GM12878 (cell line): ENCODE measurements at regions not wholly inside any gene's neighbourhood (a gene's known extent, or its start where the extent isn't known, plus 50 kb on each side); places are given as distances from the start of the nearest gene placed in this dataset.

Experiments used
- ATAC-seq: fragments of 200-7000 bp; cut with Tn5 transposase; 3 replicates; pipeline ENCODE4 v1.9.1; 2020; ENCODE audit warnings: mild to moderate bottlenecking, moderate library complexity
- BruUV-seq: library from RNA; stranded (reverse); fragments of 400-500 nt; replicated peaks from 2 replicates; lab custom pipeline; 2021; lab: Mats Ljungman, UMichigan
- CTCF ChIA-PET: fragments of 300-600 bp; sonication (Branson Sonifier 250); formaldehyde crosslinking; extraction: SDS; loops from one replicate; lab custom pipeline; 2021; ENCODE audit warnings: inconsistent platforms; lab: Yijun Ruan, JAX
- POLR2A ChIA-PET: fragments of 350-600 bp; formaldehyde crosslinking; extraction: SDS; loops from one replicate; lab custom pipeline; 2021; ENCODE audit warnings: inconsistent platforms; lab: Charles Lee
- RAD21 ChIA-PET: fragments of 300-600 bp; sonication (Branson Sonifier 250); formaldehyde crosslinking; loops from one replicate; lab custom pipeline; 2023; ENCODE audit warnings: antibody characterized with exemption; ENCODE audit not compliant: unreplicated experiment; lab: Charles Lee
- SMC1A ChIA-PET: fragments of 300-600 bp; sonication (Branson Sonifier 250); formaldehyde crosslinking; loops from one replicate; lab custom pipeline; 2023; ENCODE audit not compliant: unreplicated experiment, uncharacterized antibody; lab: Charles Lee
- DNase-seq: peaks from one replicate; pipeline ENCODE4 v3.0.0-alpha.2; 2011; ENCODE audit warnings: low read depth, low spot score
- FAIRE-seq: peaks from 3 replicates; lab custom pipeline; 2011; peaks lifted over from hg19 to GRCh38; lab: Jason Lieb, UNC
- H2AFZ ChIP-seq: 2 replicates; pipeline ENCODE4 v1.6.0; 2011; ENCODE audit warnings: low read depth, low read length, control low read depth; ENCODE audit not compliant: control insufficient read depth
- H3K27ac ChIP-seq: 2 replicates; pipeline ENCODE4 v1.5.1; 2011; ENCODE audit warnings: control low read depth; ENCODE audit not compliant: control insufficient read depth, insufficient read depth
- H3K27me3 ChIP-seq, 2 experiments: replicated peaks in 1 of 2; 2 replicates each; pipeline versions ENCODE4 v1.6.0 to v1.6.1; 2011; ENCODE audit warnings: low read length in 1 of 2; ENCODE audit not compliant: control insufficient read depth in 2 of 2, insufficient read depth in 2 of 2
- H3K36me3 ChIP-seq, 2 experiments: 2 replicates each; pipeline ENCODE4 v1.5.1; 2011; ENCODE audit warnings: low read length in 1 of 2; ENCODE audit not compliant: control insufficient read depth in 2 of 2, insufficient read depth in 2 of 2
- H3K4me1 ChIP-seq: 2 replicates; pipeline ENCODE4 v1.6.1; 2011; ENCODE audit warnings: mild to moderate bottlenecking, low read length, moderate library complexity, mixed read lengths; ENCODE audit not compliant: control insufficient read depth, insufficient read depth
- H3K4me2 ChIP-seq: 2 replicates; pipeline ENCODE4 v1.6.0; 2011; ENCODE audit warnings: control low read depth; ENCODE audit not compliant: control insufficient read depth, insufficient read depth
- H3K4me3 ChIP-seq: fragments of 200-600 bp; sonication (generic); 2 replicates; pipeline ENCODE4 v1.5.1; 2016
- H3K79me2 ChIP-seq: 2 replicates; pipeline ENCODE4 v1.6.0; 2011; ENCODE audit warnings: low read length; ENCODE audit not compliant: control insufficient read depth, insufficient read depth
- H3K9ac ChIP-seq: 2 replicates; pipeline ENCODE4 v1.8.0; 2011; ENCODE audit warnings: low read length, control low read depth, mixed read lengths; ENCODE audit not compliant: control insufficient read depth, insufficient read depth
- H3K9me3 ChIP-seq: replicated peaks from 3 replicates; pipeline ENCODE4 v1.5.1; 2011; ENCODE audit warnings: mild to moderate bottlenecking, low read length; ENCODE audit not compliant: control insufficient read depth, insufficient read depth
- H4K20me1 ChIP-seq: 2 replicates; pipeline ENCODE4 v1.6.0; 2011; ENCODE audit not compliant: control insufficient read depth, insufficient read depth
- ATF7 ChIP-seq: fragments of 450-650 bp; IDR thresholded peaks from 2 replicates; pipeline ENCODE4 v1.6.1; 2016; ENCODE audit warnings: low read depth, mild to moderate bottlenecking
- CHD4 ChIP-seq: fragments of 200-600 bp; sonication (generic); IDR thresholded peaks from 2 replicates; pipeline ENCODE4 v1.6.1; 2016; ENCODE audit warnings: mild to moderate bottlenecking
- ETV6 ChIP-seq, 2 experiments: fragments of 450-650 bp in 1 of 2; IDR thresholded peaks in 1 of 2; conservative IDR thresholded peaks in 1 of 2; 2 replicates each; pipeline ENCODE4 v1.6.1; 2014; ENCODE audit warnings: antibody characterized with exemption in 1 of 2, borderline replicate concordance in 1 of 2, low read depth in 1 of 2, mild to moderate bottlenecking in 1 of 2, moderate library complexity in 1 of 2
- HDGF ChIP-seq: fragments of 450-650 bp; IDR thresholded peaks from 2 replicates; pipeline ENCODE4 v1.6.1; 2016; ENCODE audit warnings: antibody characterized with exemption
- MXI1 ChIP-seq: fragments of 150-350 bp; IDR thresholded peaks from 2 replicates; pipeline ENCODE4 v1.6.1; 2011; ENCODE audit warnings: low read depth, mild to moderate bottlenecking, inconsistent platforms, low read length, improper control_type of control experiment
- MYC ChIP-seq: IDR thresholded peaks from 2 replicates; pipeline ENCODE4 v1.6.1; 2011; ENCODE audit warnings: mild to moderate bottlenecking, low read length, moderate library complexity, inconsistent platforms; ENCODE audit not compliant: insufficient read depth, insufficient replicate concordance, insufficient read length, severe bottlenecking
- NR2F1 ChIP-seq: fragments of 450-650 bp; conservative IDR thresholded peaks from 2 replicates; pipeline ENCODE4 v1.6.1; 2017; ENCODE audit warnings: mild to moderate bottlenecking
- POLR2A ChIP-seq: IDR thresholded peaks from 2 replicates; pipeline ENCODE4 v1.6.1; 2011; ENCODE audit warnings: low read depth, mild to moderate bottlenecking, low read length
- POLR2AphosphoS2 ChIP-seq: IDR thresholded peaks from 2 replicates; pipeline ENCODE4 v1.6.1; 2011; ENCODE audit warnings: low read depth, mild to moderate bottlenecking, low read length, improper control_type of control experiment, moderate library complexity
- RCOR1 ChIP-seq: conservative IDR thresholded peaks from 2 replicates; pipeline ENCODE4 v1.6.1; 2012; ENCODE audit warnings: low read depth, low read length, improper control_type of control experiment
- RFX5 ChIP-seq: IDR thresholded peaks from 2 replicates; pipeline ENCODE4 v1.6.1; 2011; ENCODE audit warnings: low read depth, low read length, improper control_type of control experiment
- RUNX3 ChIP-seq: IDR thresholded peaks from 2 replicates; pipeline ENCODE4 v1.6.1; 2012; ENCODE audit warnings: low read length, inconsistent platforms
- SUZ12 ChIP-seq: fragments of 200-600 bp; sonication (generic); IDR thresholded peaks from one replicate; pipeline ENCODE4 v1.6.1; 2018; ENCODE audit warnings: antibody characterized with exemption, mild to moderate bottlenecking; ENCODE audit not compliant: unreplicated experiment
- TCF7 ChIP-seq: IDR thresholded peaks from 2 replicates; pipeline ENCODE4 v1.6.1; 2014; ENCODE audit warnings: antibody characterized with exemption, borderline replicate concordance
- USF1 ChIP-seq: IDR thresholded peaks from 2 replicates; pipeline ENCODE4 v1.6.1; 2011; ENCODE audit warnings: borderline replicate concordance, low read depth, mild to moderate bottlenecking, moderate library complexity, mixed read lengths, low read length; ENCODE audit not compliant: insufficient read depth; ENCODE audit errors: extremely low read length
- ZNF592 ChIP-seq: fragments of 450-650 bp; IDR thresholded peaks from 2 replicates; pipeline ENCODE4 v1.6.1; 2017; ENCODE audit warnings: mild to moderate bottlenecking, moderate library complexity
- ZZZ3 ChIP-seq: IDR thresholded peaks from 2 replicates; pipeline ENCODE4 v1.6.1; 2011; ENCODE audit warnings: low read depth; ENCODE audit not compliant: control insufficient read depth, insufficient read length
- WGBS: methylation state at CpG from one replicate; pipeline ENCODE4 v1.1.6; 2016; ENCODE audit warnings: low lambda C conversion rate; ENCODE audit not compliant: insufficient replicate concordance, insufficient coverage; ENCODE audit errors: missing lambda C conversion rate; 5-methylcytosine and 5-hydroxymethylcytosine counted together
- in situ Hi-C: fragments of 300-500 bp; cut with MboI; formaldehyde crosslinking; loops from 9 replicates; pipeline ENCODE4 v1.14.3; 2018; ENCODE audit warnings: mixed read lengths
- intact Hi-C: fragments of 100-400 bp; cut with micrococcal nuclease; formaldehyde crosslinking; loops from one replicate; pipeline ENCODE4 v1.14.2; 2022; ENCODE audit not compliant: unreplicated experiment
- TF ChIP-seq, protein P1 (sequence below): fragments of 450-650 bp; formaldehyde crosslinking; IDR thresholded peaks from 2 replicates; pipeline ENCODE4 v1.5.0; 2022; ENCODE audit warnings: mild to moderate bottlenecking, missing genetic modification characterization

DNA sequence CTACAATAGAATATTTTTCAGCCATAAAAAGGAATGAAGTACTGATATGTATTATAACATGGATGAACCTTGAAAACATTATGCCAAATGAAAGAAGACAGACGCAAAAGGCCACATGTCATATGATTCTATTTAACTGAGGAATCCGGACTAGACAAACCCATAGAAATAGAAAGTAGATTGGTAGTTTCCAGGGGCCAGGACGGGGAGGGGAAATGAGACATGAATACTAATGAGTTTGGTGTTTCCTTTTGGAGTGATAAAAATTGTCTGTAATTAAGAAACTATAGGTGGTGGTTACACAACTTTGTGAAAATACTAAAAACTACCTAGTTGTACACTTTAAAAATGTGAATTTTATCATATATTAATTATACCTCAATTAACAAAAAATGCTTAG is 247.6 kb downstream of the BCAT1 start:
- no peaks in the 10 kb centered on the region for H3K27me3 ChIP-seq
- H3K79me2 ChIP-seq: no peaks in the 10 kb centered on the region
- FAIRE-seq (no peak), DNase-seq (no peak), ATAC-seq (no peak)
- peaks cover 1% of the 10 kb centered on the region; the same call in 1 of the 3 replicates for H3K9me3 ChIP-seq
- no peak overlapping the region for H3K4me2 ChIP-seq
- intact Hi-C loops (no loop called here), in situ Hi-C loops (no loop called here)
- no peaks in the 10 kb centered on the region for H3K36me3 ChIP-seq
- POLR2A ChIA-PET: no interaction called here
- H3K4me1 ChIP-seq: peaks cover 16% of the 10 kb centered on the region; the same call in 1 of the 2 replicates
- CTCF ChIA-PET: interaction anchor here (0.6 kb wide), 1 partner anchor 579 kb away, joined by 3 read pairs; no protein-coding TSS in a partner anchor
- H4K20me1 ChIP-seq: no peaks in the 10 kb centered on the region
- no peak overlapping the region for H3K4me3 ChIP-seq
- H2AFZ ChIP-seq: no peak overlapping the region
- H3K27ac ChIP-seq: no peak overlapping the region
- RAD21 ChIA-PET: no interaction called here
- 43% methylated on average over 3 of the region's 3 CpGs for WGBS
- BruUV-seq: no TSS peak
- SMC1A ChIA-PET: no interaction called here
- H3K9ac ChIP-seq: no peak overlapping the region
- TF ChIP-seq POLR2AphosphoS2 (no peak), MYC (no peak), TCF7 (no peak), NR2F1 (no peak), RFX5 (no peak), POLR2A (no peak), MXI1 (no peak), RCOR1 (no peak), ZNF592 (no peak), HDGF (no peak), SUZ12 (no peak), ATF7 (no peak), USF1 (no peak), ETV6 (conservative IDR thresholded peaks at IDR 0.05 in 1 of 2, IDR thresholded peaks at IDR 0.05 in 1 of 2; ENCODE audit: borderline replicate concordance in 1 of 2, low read depth in 1 of 2) (no peak), ZZZ3 (no peak), CHD4 (no peak), RUNX3 (no peak)
- TF ChIP-seq, protein P1, sequence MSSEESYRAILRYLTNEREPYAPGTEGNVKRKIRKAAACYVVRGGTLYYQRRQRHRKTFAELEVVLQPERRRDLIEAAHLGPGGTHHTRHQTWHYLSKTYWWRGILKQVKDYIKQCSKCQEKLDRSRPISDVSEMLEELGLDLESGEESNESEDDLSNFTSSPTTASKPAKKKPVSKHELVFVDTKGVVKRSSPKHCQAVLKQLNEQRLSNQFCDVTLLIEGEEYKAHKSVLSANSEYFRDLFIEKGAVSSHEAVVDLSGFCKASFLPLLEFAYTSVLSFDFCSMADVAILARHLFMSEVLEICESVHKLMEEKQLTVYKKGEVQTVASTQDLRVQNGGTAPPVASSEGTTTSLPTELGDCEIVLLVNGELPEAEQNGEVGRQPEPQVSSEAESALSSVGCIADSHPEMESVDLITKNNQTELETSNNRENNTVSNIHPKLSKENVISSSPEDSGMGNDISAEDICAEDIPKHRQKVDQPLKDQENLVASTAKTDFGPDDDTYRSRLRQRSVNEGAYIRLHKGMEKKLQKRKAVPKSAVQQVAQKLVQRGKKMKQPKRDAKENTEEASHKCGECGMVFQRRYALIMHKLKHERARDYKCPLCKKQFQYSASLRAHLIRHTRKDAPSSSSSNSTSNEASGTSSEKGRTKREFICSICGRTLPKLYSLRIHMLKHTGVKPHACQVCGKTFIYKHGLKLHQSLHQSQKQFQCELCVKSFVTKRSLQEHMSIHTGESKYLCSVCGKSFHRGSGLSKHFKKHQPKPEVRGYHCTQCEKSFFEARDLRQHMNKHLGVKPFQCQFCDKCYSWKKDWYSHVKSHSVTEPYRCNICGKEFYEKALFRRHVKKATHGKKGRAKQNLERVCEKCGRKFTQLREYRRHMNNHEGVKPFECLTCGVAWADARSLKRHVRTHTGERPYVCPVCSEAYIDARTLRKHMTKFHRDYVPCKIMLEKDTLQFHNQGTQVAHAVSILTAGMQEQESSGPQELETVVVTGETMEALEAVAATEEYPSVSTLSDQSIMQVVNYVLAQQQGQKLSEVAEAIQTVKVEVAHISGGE: no peak
